ENCODE measurements at regions not wholly inside any gene's neighbourhood (a gene's known extent, or its start where the extent isn't known, plus 50 kb on each side); places are given as distances from the start of the nearest gene placed in this dataset.

GRCh38 chr5:99119326-99119725, 190.5 kb upstream of the CHD1 start:
- no peak for FAIRE-seq
- DNase-seq (ENCODE audit: extremely low spot score, insufficient read length, low read depth), result no peak

DNA sequence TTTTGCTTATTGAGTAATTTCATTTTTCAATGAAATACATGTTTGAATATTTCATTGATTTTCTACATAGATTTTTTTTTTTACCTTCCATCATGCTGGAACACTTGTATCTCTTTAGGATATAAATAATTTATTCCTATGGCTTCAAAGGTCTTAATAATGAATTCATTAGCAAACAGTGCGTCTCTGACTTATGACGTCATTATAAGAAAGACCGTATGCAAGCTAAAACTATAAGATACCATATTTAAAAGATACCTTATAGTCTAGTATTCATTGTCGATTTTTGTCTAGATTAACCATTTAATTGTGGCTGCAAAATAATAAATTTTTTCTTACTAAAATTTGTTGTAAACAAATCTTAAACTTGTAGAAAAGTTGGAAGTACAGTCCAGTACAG, 187.7 kb upstream of the CHD1 start:
- no peak for FAIRE-seq
- no peak for DNase-seq (ENCODE audit: extremely low spot score, insufficient read length, low read depth)

DNA sequence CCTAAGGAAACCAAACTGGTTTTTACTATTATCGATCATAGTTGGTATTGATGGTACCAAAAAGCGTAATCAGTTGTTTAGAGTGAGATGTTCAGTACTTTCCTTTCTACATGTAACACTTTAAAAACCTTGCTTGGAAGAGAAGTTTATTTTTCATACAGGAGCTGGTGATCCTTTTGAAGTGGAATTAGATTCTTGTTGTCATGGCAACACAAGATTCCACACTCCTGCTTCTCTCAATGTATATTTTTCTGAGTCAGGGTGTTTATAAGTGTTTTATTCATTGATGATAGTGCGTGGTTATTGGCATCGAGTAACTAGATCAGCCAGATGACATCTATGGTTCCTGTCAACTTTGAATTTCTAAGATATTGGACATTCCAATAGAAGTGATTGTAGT, 181.1 kb upstream of the CHD1 start:
- DNase-seq (ENCODE audit: extremely low spot score, insufficient read length, low read depth), result no peak
- FAIRE-seq, result no peak

DNA sequence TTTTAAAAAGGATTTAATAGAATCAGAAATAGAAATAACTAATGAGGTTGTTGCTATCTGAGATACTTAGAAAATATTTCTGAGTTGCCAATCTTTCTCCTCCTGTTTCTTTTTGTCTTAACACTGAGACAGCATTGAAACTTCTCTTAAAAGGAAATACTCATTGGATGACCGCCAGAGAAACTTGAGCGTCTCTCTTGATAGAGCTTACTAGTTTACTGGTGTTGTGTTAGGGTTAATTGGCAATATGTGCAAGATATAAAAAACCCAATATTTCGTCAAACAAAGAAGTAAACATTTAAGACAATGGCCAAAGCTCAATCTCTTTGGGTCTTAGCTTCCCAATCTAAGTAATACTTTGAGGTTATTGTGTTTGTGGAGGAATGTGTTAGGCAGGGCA, 176.4 kb upstream of the CHD1 start:
- no peak for DNase-seq (ENCODE audit: extremely low spot score, insufficient read length, low read depth)
- no peak for FAIRE-seq

DNA sequence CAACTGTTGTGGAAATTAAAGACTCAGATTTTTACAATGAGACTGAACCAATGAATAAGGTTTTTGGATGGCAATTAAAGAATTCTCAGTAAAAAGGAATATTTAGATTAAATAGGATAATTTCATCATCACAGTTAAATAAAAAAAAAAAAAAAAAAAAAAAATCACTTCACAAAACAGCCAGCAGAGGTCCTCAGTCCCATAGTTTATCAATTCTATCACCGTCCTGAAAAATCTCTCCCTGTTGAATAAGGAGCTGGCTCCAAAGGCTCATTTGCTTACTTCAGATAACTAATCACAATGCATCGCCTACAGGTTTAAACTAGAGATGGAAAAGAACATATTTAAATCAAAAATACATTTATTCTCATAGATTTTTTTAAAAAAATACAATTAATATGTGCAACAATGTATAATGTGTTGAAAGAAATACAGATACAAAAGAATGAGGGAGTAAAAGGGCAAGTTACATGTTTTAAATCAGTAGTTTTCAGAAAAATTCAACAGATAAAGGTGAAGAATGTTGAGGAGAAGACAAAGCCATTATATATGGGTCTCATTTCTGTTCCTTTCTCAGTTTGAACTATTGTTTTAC, 175.8 kb upstream of the CHD1 start:
- peak; percentile 74 for FAIRE-seq
- no peak for DNase-seq (ENCODE audit: extremely low spot score, insufficient read length, low read depth)

- no peak for DNase-seq (ENCODE audit: extremely low spot score, insufficient read length, low read depth)
- no peak for FAIRE-seq
Observed at GRCh38 chr5:99102073-99102697, 173.4 kb upstream of the CHD1 start.

DNA sequence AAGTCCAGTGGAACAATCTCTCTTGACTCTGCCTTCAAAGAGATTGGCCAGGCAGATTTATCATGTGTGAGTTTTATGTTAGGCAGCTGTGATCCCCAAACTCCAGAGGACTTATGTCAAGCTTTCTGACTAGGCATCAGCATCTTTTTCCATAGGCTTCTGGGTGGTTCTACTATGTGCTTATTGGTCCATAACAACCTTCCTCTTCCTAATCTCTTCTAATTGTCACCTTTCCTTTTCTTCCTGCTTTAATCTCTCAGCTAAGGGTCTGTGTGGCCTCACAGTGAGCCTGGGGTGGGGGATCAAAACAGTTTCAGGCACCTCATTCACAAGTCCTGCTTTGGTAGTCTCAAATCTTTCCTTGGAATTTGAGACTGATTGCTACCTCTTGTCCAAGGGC, 170.9 kb upstream of the CHD1 start:
- FAIRE-seq (no peak), DNase-seq (ENCODE audit: extremely low spot score, insufficient read length, low read depth) (no peak)

DNA sequence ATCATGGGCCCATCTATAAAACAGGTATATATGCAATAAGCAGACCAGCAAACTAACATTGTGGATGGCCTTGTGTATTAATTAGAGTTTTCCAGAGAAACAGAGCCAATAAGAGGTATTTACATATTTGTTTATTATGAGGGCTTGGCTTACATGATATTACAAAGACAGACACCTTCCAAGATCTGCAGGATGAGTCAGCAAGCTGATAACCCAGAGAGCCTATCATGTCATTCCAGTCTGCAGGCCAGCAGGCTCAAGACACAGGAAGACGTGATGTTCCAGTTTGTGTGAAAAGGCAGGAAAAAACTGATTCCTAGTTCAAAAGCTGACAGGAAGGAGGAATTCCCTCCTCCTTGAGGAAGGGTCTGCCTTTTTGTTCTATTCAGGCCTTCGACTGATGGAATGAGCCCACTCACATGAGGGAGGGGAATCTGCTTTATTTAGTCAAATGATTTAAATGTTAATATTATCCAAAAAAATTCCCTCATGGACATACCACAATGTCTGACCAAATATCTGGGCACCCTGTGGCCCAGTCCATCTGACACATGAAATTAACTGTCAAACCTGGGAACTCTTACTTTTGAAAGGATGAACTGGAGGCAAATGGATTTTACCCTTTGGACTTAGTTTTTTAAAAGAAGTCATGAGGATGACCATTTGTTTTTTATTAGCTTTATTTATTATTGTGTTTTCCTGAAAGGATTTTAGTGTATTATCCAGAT, 161.2 kb upstream of the CHD1 start:
- FAIRE-seq (no peak), DNase-seq (ENCODE audit: extremely low spot score, insufficient read length, low read depth) (no peak)

GRCh38 chr5:99088309-99088708, 159.5 kb upstream of the CHD1 start:
- DNase-seq (ENCODE audit: extremely low spot score, insufficient read length, low read depth), result no peak
- no peak for FAIRE-seq

DNA sequence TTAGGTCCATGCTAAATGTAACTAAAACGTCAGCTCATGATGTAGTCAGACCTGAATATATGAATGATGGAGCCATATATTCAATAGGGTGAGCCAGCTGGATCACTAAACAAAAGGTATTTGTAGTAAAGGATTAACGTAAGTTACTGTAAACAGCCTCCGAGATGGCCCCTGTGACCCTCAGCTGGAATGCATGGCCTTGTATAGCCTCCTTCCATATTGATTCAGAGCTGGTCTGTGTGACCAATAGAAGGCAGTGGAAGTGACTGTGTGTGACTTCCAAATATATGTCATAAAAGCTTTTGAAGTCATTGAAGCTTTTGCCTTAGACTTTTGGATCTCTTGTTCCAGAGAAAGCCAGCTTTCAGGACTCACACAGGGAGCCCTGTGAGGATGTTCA, 154.4 kb upstream of the CHD1 start:
- DNase-seq (ENCODE audit: extremely low spot score, insufficient read length, low read depth) (no peak), FAIRE-seq (no peak)

DNA sequence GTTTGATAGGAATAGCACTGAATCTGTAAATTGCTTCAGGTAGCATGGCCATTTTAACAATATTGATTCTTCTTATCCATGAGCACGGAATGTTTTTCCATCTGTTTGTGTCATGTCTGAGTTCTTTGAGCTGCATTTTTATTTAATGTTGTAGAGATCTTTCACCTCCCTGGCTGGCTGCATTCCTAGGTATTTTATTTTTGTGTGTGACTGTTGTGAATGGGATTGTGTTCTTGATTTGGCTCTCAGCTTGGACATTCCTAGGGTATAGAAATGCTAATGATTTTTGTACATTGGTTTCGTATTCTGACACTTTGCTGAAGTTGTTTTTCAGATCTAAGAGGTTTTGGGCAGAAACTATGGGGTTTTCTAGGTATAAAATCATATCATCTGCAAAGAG, 152.9 kb upstream of the CHD1 start:
- FAIRE-seq (no peak), DNase-seq (ENCODE audit: extremely low spot score, insufficient read length, low read depth) (no peak)

GRCh38 chr5:99076723-99077640, 148.2 kb upstream of the CHD1 start:
- no peak for FAIRE-seq

DNA sequence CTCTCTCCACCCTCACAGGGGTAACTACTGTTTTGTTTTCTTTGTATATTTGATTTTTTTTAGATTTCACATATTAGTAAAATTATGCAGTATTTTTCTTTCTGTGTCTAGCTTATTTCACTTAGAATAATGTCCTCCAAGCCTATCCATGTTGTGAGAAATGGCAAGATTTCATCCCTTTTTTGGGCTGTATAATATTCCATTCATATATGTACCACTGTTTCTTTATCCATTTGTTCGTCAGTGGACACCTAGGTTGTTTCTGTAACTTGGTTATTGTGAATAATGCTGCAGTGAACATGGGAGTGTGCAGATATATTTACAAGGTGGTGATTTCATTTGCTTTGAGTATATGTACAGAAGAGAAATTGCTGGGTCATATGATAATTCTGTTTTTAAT, 144.0 kb upstream of the CHD1 start:
- no peak for DNase-seq (ENCODE audit: extremely low spot score, insufficient read length, low read depth)
- no peak for FAIRE-seq

More at GRCh38 chr5:99076723-99077640, 148.2 kb upstream of the CHD1 start:
- DNase-seq (ENCODE audit: extremely low spot score, insufficient read length, low read depth), result no peak

DNA sequence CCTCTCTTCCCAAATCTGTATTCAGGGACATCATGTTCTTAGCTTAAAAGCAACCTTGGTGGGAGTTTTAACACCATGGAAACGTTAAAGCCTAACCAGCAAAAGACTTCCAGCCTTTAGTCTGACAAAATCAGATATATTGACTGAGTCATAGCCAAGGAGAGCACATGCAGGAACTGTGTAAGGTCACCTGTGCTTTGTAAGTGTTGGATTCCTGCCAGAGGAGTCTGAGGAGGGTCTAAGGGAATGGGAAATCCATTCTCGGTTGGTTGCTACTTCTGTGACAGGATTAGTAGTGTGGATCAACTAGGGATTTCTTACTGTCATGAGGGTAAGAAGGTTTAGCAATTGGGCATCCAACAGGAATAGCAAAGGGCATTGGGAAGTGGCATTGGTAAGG, 142.0 kb upstream of the CHD1 start:
- FAIRE-seq, result no peak
- no peak for DNase-seq (ENCODE audit: extremely low spot score, insufficient read length, low read depth)

DNA sequence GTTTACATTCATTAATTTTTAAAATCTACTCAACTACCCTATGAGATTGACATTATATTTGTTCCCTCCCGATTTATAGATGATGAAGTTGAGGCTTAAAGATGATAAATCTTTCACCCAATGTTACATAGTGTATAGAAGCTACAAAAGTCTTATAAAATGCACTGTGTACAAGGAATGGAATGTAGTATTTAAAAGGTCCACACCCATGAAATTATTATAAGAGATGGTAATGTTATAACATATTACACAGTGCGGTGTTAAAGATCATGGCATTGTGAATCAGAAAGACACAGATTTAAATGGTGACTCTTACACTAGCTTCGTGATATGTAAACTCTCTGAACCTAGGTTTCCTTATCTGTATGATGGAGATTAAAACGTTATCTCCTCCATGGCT, 141.6 kb upstream of the CHD1 start:
- no peak for DNase-seq (ENCODE audit: extremely low spot score, insufficient read length, low read depth)
- no peak for FAIRE-seq

DNA sequence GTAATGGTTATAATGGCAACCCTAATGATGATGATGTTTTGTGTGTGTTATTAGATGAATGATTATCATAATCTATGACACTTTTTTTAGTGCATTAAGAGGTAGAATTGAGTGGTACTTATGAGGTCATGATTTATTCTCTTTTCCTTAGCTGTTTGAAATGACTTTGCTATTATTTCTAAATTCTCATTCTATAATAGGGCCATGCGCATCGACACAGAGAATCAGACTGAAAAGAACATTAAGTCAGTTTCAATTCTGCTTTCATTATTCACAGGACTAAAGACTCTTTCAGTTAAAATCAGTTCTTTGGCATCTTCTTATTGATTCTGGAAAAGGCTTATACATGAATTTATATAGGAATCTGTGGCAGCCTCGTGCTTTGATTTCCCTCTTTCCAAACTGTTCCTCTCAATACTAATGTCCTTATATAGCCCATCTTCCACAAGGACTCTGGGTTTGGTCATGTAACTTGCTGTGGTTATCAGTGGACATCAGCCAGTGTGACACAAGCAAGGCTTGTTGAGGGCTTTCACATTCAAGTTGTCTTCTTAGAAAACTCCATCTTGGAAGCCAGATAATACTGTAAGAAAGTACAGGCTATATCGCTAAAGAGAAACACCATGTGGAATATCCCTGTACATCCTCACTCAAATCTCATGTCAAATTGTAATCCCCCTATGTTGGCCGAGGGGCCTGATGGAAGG, 140.3 kb upstream of the CHD1 start:
- DNase-seq (ENCODE audit: extremely low spot score, insufficient read length, low read depth) (no peak), FAIRE-seq (no peak)

DNA sequence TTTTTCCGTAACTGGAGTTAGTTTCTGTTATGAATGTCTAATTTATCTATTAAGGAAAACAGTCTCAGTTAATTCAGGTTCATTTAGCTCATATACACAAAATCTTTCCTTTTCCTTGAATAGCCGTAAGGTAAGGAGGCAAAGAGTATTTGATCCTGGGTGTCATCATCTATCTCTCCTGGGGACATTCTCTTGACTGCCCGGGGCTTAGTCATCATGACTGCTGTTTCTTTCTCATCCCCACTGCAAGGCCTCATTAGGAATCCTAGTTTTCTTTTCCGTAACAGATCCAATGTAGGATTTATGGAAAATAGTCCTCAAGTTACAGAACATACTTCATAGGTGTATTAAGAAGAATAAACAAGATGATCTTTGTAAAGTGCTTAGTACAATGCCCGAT, 134.9 kb upstream of the CHD1 start:
- no peak for DNase-seq (ENCODE audit: extremely low spot score, insufficient read length, low read depth)
- FAIRE-seq, result no peak

DNA sequence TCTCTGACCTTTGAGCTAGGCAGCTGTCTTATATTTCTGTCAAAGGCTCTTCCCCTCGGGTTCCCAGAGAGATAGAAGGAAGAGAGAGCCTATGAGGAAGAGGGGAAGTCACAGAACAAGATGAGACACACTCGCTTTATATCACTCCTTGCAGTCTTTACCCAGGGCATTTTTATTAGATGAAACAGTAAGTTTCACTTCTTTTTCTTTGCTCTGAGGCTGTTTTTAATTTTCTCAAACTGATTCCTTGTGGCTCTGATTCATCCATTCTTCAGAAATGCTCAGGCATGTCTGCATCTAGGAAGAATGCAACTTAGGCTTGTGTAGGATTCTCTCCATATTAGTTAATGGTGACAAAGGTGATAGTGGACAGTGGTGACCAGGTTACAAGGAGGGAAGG, 132.9 kb upstream of the CHD1 start:
- DNase-seq (ENCODE audit: extremely low spot score, insufficient read length, low read depth) (no peak), FAIRE-seq (no peak)

GRCh38 chr5:99061299-99061698, 132.5 kb upstream of the CHD1 start:
- DNase-seq (ENCODE audit: extremely low spot score, insufficient read length, low read depth), result no peak
- no peak for FAIRE-seq
